GM21423 (cell line): ENCODE measurements at regions not wholly inside any gene's neighbourhood (a gene's known extent, or its start where the extent isn't known, plus 50 kb on each side); places are given as distances from the start of the nearest gene placed in this dataset.

ENCODE experiments used
- ATAC-seq: cut with Tn5 transposase; IDR thresholded peaks from one replicate; pipeline ENCODE4 v1.9.1; 2021; ENCODE audit warnings: mild to moderate bottlenecking, moderate library complexity; ENCODE audit not compliant: unreplicated experiment

GRCh38 chr2:19300961-19301360 lies 57.5 kb downstream of the OSR1 start:
- ATAC-seq = no peak

- no peak for ATAC-seq
These were observed 58.9 kb downstream of the OSR1 start for GRCh38 chr2:19299522-19299921.

GRCh38 chr2:19299032-19299431 lies 59.4 kb downstream of the OSR1 start:
- ATAC-seq = no peak

GRCh38 chr2:19297716-19298115 lies 60.7 kb downstream of the OSR1 start:
- ATAC-seq = no peak

- ATAC-seq = no peak
These were observed 62.4 kb downstream of the OSR1 start for GRCh38 chr2:19295998-19296502.

GRCh38 chr2:19292007-19292406 lies 66.4 kb downstream of the OSR1 start:
- ATAC-seq = no peak

- no peak for ATAC-seq
These were observed 70.1 kb downstream of the OSR1 start for GRCh38 chr2:19288291-19288690.

GRCh38 chr2:19287324-19287723 lies 71.1 kb downstream of the OSR1 start:
- ATAC-seq = no peak

- ATAC-seq = no peak
These were observed 76.1 kb downstream of the OSR1 start for GRCh38 chr2:19282305-19282704.

GRCh38 chr2:19274439-19274838 lies 84.0 kb downstream of the OSR1 start:
- no peak for ATAC-seq

- ATAC-seq = no peak
These were observed 85.4 kb downstream of the OSR1 start for GRCh38 chr2:19272941-19273470.

- no peak for ATAC-seq
These were observed 86.4 kb downstream of the OSR1 start for GRCh38 chr2:19272039-19272438.

GRCh38 chr2:19264852-19265251 lies 93.6 kb downstream of the OSR1 start:
- ATAC-seq = no peak

- no peak for ATAC-seq
These were observed 96.3 kb downstream of the OSR1 start for GRCh38 chr2:19262150-19262549.

GRCh38 chr2:19261061-19261460 lies 97.4 kb downstream of the OSR1 start:
- no peak for ATAC-seq

GRCh38 chr2:19256121-19256601 lies 102.3 kb downstream of the OSR1 start:
- ATAC-seq = no peak

GRCh38 chr2:19255481-19255880 lies 102.9 kb downstream of the OSR1 start:
- no peak for ATAC-seq

- ATAC-seq = no peak
These were observed 106.9 kb downstream of the OSR1 start for GRCh38 chr2:19251554-19251953.

- ATAC-seq = no peak
These were observed 107.5 kb downstream of the OSR1 start for GRCh38 chr2:19250906-19251305.

GRCh38 chr2:19247186-19247585 lies 111.2 kb downstream of the OSR1 start:
- no peak for ATAC-seq

GRCh38 chr2:19246496-19246895 lies 111.9 kb downstream of the OSR1 start:
- ATAC-seq = no peak

- no peak for ATAC-seq
These were observed 113.7 kb downstream of the OSR1 start for GRCh38 chr2:19244460-19245363.
